Stimulated activated CD4-positive, alpha-beta T cell treated with anti-CD3 and anti-CD28 coated beads, Interleukin-12 subunit alpha, Interleukin-12 subunit beta, amount 100 ng/mL, for 24 hours (primary cell): ENCODE measurements at regions not wholly inside any gene's neighbourhood (a gene's known extent, or its start where the extent isn't known, plus 50 kb on each side); places are given as distances from the start of the nearest gene placed in this dataset.

Experiments used
- DNase-seq, 2 experiments: peaks; one replicate each; pipeline ENCODE4 v3.0.0-alpha.2; 2020; ENCODE audit warnings: low read depth in 2 of 2

GRCh38 chr5:115409094-115409493 is 112.6 kb upstream of the CCDC112 start:
- DNase-seq = no peak

GRCh38 chr5:115402822-115403577 is 106.5 kb upstream of the CCDC112 start:
- DNase-seq = no peak

GRCh38 chr5:115402092-115402491 is 105.6 kb upstream of the CCDC112 start:
- DNase-seq = no peak

DNA sequence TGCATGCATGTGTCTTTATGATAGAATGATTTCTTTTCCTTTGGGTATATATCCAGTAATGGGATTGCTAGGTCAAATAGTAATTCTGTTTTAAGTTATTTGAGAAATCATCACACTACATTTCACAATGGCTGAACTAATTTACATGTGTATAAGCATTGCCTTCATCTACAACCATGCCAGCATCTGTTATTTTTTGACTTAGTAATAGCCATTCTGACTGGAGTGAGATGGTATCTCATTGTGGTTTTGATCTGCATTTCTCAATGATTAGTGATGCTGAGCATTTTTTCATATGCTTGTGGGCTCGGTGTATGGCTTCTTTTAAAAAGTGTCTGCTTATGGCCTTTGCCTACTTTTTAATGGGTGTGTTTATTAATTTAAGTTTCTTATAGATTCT is 102.3 kb upstream of the CCDC112 start:
- DNase-seq = no peak

DNA sequence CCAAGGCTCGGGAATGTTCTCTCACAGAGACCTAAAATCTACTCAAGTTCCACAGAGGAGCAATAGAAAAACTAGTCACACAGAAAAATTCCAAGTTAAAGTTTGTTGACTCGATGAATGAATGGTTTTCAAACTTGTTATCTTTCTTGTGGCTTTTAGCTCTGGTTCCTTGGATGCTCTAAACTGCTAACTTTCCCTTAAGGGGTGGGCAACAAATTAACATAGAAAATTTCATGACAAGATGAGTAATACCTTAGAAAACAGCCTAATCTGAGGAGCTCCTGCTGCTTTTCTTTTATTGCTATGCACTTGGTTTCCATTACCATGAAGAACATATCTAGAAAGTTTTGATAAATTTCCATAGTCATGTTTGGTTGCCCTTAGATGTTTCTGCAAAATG is 100.2 kb upstream of the CCDC112 start:
- DNase-seq = no peak

DNA sequence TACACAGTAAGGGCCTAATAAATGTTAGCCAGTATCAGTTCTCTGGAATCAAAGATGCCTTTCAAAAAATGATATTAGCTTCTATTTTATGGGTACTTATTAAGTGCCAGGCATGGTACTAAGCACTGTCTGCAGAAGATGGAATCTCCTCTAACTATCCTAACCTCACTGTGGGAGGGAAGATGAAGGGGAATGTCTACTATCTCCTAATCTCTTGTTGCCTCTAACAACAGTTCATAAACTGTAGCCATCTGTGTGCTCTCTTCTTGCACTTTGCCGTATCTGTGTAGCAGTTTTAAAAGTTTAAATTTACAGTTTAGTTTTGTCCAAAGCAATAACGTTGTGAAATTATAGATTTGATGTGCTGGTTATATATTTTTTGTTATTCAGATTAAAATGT is 99.6 kb upstream of the CCDC112 start:
- DNase-seq = no peak

GRCh38 chr5:115394531-115394930 is 98.1 kb upstream of the CCDC112 start:
- no peak for DNase-seq

DNA sequence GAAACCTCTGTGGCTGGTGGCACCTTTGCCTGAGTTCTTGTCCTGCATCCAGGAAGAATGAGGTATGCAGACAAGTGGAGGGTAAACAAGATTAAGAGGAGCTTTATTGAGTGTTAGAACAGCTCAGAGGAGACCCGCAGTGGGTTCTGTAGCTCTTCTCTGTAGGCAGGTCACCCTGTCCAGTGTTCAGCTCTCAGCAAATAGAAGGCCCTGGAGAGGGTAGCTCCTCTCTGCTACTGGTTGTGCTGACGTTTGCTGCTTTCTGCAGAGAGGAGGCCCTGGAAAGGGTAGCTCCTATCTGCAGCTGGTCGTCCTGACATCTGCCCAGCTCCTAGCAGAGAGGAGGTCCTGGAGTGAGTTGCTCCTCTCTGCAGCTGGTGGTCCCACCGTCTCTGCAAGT is 96.8 kb upstream of the CCDC112 start:
- no peak for DNase-seq

DNA sequence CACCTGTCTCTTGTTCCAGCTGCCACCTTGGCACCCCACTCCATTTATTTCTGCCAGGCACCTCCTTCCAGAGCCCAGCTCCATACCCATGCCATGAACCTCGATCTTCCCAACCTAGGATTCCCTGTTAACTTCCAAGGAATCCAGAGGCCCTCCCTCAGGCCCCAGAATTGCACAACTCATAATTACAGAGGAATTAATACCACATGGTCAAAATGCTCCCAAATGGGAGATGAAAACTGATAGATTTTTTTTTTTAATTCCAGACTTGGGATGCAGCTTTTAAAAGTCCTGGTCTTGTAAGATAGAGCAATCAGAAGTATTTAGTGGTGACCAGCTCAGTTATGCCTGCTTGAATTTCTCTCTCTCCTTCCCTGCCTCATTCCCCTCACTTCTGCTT is 96.2 kb upstream of the CCDC112 start:
- no peak for DNase-seq

DNA sequence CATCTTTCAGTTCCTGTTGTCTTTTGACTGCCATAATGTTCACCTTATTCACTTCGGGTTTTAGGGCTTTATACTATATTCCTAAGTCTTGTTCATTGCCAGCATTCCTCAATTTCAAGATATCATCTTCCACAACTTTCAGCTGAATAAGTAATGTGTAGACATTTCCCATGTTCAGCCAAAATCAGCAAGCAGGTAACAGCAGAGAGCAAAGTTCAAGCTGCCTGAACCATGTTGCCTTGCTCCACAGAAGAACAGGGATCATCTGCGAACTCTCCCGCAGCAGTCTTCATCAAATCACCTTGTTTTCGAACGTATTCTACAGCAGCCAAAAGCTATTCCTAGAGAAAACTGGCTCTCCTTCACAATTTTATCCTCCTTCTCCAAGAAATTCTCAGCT is 95.3 kb upstream of the CCDC112 start:
- DNase-seq = no peak

DNA sequence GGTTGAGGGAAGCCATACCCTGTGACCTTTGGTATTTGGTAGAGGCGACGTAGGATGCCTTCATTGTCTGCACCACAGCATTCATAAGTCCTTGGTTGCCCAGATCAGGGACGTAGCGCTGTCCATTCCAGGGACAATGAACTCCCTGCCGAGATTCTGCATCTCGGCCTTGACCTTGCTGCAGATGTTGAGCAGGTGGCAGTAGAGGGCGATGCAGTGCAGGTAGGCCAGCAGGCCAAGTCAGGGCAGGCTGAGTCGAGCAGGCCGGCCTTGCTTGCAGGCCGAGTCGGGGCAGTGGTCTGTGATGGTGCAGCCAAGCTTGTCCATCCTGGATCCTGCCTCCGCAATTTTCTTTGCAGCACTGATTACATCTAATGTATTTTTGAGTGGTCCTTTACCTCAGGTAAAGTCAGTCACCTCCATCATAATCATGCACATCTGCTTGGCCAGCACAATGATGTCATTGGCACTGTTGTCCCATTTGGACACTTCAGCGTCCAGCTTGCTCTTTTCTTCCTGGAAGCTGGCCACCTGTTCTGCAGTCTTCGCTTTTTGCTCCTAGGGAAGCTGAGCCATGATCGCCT is 93.4 kb upstream of the CCDC112 start:
- DNase-seq = no peak

- no peak for DNase-seq
Observed at GRCh38 chr5:115389034-115389798, 92.8 kb upstream of the CCDC112 start.

- DNase-seq = no peak
Observed at GRCh38 chr5:115388240-115388639, 91.8 kb upstream of the CCDC112 start.

- DNase-seq = no peak
Observed at GRCh38 chr5:115387816-115388215, 91.4 kb upstream of the CCDC112 start.

DNA sequence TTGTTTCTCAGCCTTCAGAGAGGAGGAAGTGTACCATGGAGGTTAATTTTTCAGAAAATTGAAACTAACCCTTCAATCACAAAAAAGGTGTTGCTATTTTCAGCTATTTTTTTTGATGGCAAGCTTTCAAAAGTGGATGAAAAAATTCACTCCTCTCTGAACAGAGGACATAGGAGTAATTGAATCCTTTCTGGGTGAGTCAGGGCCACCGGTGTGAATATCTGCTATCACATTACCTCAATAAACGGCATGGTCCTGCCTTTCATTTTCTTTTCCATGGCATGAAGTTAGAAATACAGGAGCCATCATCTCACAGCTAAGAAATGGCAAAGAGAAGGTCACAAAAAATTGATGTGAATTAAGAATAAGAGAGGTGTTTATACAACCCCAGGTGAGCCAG is 90.2 kb upstream of the CCDC112 start:
- no peak for DNase-seq

- no peak for DNase-seq
Observed at GRCh38 chr5:115384587-115385375, 88.3 kb upstream of the CCDC112 start.

DNA sequence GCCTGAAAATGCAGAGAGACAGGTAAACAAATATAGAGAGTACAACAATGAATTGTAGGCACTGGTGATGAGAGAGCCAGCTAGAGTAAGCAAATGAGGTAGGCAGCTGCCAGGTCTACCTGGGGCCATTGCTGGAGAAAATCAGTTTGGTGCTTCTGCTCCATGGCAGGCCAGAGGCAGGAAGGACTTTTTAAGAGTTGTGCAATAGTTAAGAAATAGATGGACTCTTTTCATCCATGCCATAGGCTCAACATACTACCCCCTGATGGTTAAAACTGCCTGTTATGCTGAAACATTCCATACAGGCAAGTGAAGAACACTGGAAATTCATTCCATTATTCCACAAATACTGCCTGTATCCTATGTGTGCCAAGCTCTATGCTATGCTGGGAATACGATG is 86.5 kb upstream of the CCDC112 start:
- no peak for DNase-seq

DNA sequence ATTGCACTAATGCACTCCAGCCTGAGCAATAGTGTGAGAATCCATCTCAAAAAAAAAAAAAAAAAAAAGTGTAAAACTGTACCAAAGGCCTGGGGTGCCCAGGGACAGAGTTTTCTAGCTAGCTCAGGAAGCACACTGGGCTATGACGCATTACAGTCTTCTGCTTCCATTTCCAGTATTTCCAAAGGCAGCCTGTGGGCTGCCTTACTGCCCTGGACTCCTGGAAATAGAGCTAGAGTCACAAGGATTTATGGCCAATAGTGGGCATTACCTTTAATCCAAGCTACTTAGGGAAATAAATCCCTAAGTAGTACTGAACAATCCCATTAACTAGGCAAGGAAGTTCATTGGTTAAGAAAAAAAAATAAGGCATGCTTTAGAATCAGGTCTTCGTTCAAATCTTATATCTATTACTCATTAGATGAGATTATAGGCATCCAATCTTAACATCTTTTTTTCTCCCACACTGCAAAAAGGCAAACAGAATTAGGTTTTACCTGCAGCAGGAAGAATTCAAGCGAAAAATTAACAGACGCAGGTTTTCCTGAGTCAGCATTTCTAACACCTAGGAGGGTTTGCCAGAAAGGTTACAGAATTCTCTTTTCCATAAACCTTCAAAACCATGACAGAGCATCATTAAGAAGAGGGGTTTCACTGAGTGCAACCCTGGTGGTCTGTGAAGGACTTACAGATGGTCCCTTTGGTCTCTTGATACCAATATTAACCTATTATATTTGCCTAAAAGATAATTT is 85.6 kb upstream of the CCDC112 start:
- no peak for DNase-seq

DNA sequence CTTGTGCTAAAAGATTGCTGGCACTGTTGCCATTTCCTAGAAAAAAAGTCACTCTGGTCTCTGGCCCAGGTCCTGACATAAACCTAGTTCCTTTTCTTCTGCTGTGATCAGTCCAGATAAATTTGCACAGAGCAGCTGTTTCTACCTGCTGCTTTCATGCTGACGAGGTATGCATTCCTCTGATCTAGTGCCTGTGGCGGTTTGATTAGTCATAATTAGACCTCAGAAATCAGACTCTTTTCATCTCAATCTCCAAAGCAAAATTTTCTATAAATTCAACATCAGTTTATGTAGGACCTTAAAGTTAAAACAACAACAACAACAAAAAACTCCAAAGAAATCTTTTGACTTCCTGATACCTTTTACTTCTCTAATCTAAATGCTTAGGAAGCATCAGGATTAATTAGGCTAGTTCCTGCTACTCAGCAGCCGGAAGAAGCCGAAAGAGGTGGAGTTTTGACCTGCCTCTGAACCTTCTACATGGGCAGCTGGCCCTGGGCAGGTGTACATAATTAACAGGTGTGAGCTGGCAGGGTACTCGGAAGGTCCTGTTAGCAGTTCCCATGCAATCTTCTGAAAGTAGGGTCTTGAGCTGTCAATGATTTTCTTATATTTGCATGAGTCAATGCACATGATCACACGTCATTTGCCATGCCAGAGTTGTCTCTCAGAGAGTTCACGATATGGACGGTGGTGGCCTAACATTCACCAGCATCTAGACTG is 83.3 kb upstream of the CCDC112 start:
- no peak for DNase-seq

DNA sequence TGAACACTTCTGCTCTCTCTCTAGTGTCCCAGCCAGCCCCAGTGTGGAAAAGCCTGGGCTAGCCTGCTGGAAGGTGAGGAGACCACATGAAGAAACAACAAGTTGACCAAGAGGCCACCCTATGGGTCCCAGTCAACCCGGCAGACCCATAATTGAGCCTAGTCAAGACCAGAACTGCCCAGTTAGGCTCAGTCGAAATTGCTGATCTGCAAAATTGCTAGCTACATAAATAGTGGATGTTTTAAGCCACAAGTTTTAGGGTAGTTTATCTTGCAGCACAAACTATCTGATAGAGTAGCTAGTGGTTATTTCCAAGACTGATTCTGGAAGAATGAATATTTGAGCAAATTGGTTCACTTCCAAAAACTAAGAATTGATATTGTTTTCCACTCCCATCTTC is 82.3 kb upstream of the CCDC112 start:
- DNase-seq = no peak
